SK-N-SH (cell line): ENCODE measurements at regions not wholly inside any gene's neighbourhood (a gene's known extent, or its start where the extent isn't known, plus 50 kb on each side); places are given as distances from the start of the nearest gene placed in this dataset.

ENCODE experiments used
- CTCF ChIP-seq: fragments of 200-600 bp; sonication (generic); IDR thresholded peaks from 2 replicates; pipeline ENCODE4 v1.6.1; 2017; ENCODE audit warnings: antibody characterized with exemption, mild to moderate bottlenecking, moderate library complexity
- EP300 ChIP-seq, 2 experiments: IDR thresholded peaks; 2 replicates each; pipeline versions ENCODE4 v1.4.0 to v1.6.1; 2012; ENCODE audit warnings: borderline replicate concordance in 1 of 2, low read depth in 1 of 2, low read length in 1 of 2
- EZH2phosphoT487 ChIP-seq: fragments of 200-600 bp; sonication (generic); IDR thresholded peaks from 2 replicates; pipeline ENCODE4 v1.6.1; 2017; ENCODE audit warnings: low read depth, mixed run types, mild to moderate bottlenecking, antibody characterized with exemption, moderate library complexity, borderline replicate concordance
- FOSL2 ChIP-seq: IDR thresholded peaks from 2 replicates; pipeline ENCODE4 v1.4.0; 2012; ENCODE audit warnings: low read depth, mild to moderate bottlenecking, moderate library complexity, borderline replicate concordance
- IRF3 ChIP-seq: fragments of 150-350 bp; IDR thresholded peaks from 2 replicates; pipeline ENCODE4 v1.6.1; 2016; ENCODE audit warnings: mild to moderate bottlenecking, low read depth, low read length
- RXRA ChIP-seq: IDR thresholded peaks from 2 replicates; pipeline ENCODE4 v1.4.0; 2012; ENCODE audit warnings: low read depth, mild to moderate bottlenecking, borderline replicate concordance

GRCh38 chr2:175462246-175462645 is 280.7 kb upstream of the ATP5MC3 start:
- TF ChIP-seq EP300 (IDR thresholded peaks at IDR 0.05; ENCODE audit: borderline replicate concordance in 1 of 2, low read depth in 1 of 2, low read length in 1 of 2) (no peak), CTCF (no peak), RXRA (no peak), FOSL2 (no peak), IRF3 (no peak), EZH2phosphoT487 (no peak)
